ENCODE measurements at regions not wholly inside any gene's neighbourhood (a gene's known extent, or its start where the extent isn't known, plus 50 kb on each side); places are given as distances from the start of the nearest gene placed in this dataset.

GRCh38 chr1:29394521-29395225 lies 158.4 kb downstream of the PTPRU start:
- Histone ChIP-seq H3K4me3 (no peak overlapping the region), H3K27me3 (peaks cover 0 to 11% of the 10 kb centered on the region in 2 donors), H3K4me1 (no peaks in the 10 kb centered on the region), H3K27ac (no peak overlapping the region), H3K36me3 (no peaks in the 10 kb centered on the region), H3K9me3 (peaks cover 0 to 7% (median 0%) of the 10 kb centered on the region in 4 donors)
- WGBS, 2 donors: 76% methylated on average over 7 to 9 of the region's 9 CpGs
- DNase-seq (ENCODE audit: low spot score in 2 of 2): no peak
- no peak for TF ChIP-seq EP300 (IDR thresholded peaks at IDR 0.05)
- no peak for TF ChIP-seq POLR2A (IDR thresholded peaks at IDR 0.05)
- TF ChIP-seq CTCF (IDR thresholded peaks at IDR 0.05): no peak

- TF ChIP-seq CTCF (IDR thresholded peaks at IDR 0.05) (no peak), POLR2A (IDR thresholded peaks at IDR 0.05) (no peak), EP300 (IDR thresholded peaks at IDR 0.05) (no peak)
- WGBS, 2 donors: 72 to 91% methylated on average over 2 of the region's 2 CpGs
- H3K27ac ChIP-seq: no peak overlapping the region
- no peak overlapping the region for H3K4me3 ChIP-seq
- DNase-seq (ENCODE audit: low spot score in 2 of 2): no peak
- no peaks in the 10 kb centered on the region for H3K9me3 ChIP-seq
- no peaks in the 10 kb centered on the region for H3K4me1 ChIP-seq
- no peaks in the 10 kb centered on the region for H3K36me3 ChIP-seq
- peaks cover 0 to 11% of the 10 kb centered on the region in 2 donors for H3K27me3 ChIP-seq
Observed at GRCh38 chr1:29393451-29393826, 157.1 kb downstream of the PTPRU start.

GRCh38 chr1:29392486-29393450 lies 156.4 kb downstream of the PTPRU start:
- Histone ChIP-seq H3K4me3 (no peak overlapping the region), H3K27me3 (peaks cover 0 to 11% of the 10 kb centered on the region in 2 donors), H3K36me3 (no peaks in the 10 kb centered on the region), H3K4me1 (no peaks in the 10 kb centered on the region), H3K27ac (no peak overlapping the region), H3K9me3 (no peaks in the 10 kb centered on the region)
- no peak for TF ChIP-seq POLR2A (IDR thresholded peaks at IDR 0.05)
- no peak for TF ChIP-seq EP300 (IDR thresholded peaks at IDR 0.05)
- TF ChIP-seq CTCF (IDR thresholded peaks at IDR 0.05): no peak
- no peak for DNase-seq (ENCODE audit: low spot score in 2 of 2)
- WGBS, 2 donors: 45 to 52% methylated on average over 7 of the region's 7 CpGs

GRCh38 chr1:29392036-29392435 lies 155.7 kb downstream of the PTPRU start:
- no peaks in the 10 kb centered on the region for H3K9me3 ChIP-seq
- no peaks in the 10 kb centered on the region for H3K36me3 ChIP-seq
- no peak overlapping the region for H3K27ac ChIP-seq
- DNase-seq (ENCODE audit: low spot score in 2 of 2): no peak
- H3K4me1 ChIP-seq: no peaks in the 10 kb centered on the region
- H3K27me3 ChIP-seq: peaks cover 0 to 11% of the 10 kb centered on the region in 2 donors
- TF ChIP-seq POLR2A (IDR thresholded peaks at IDR 0.05) (no peak), EP300 (IDR thresholded peaks at IDR 0.05) (no peak), CTCF (IDR thresholded peaks at IDR 0.05) (no peak)
- WGBS, 2 donors: 53 to 76% methylated on average over 3 of the region's 3 CpGs
- no peak overlapping the region for H3K4me3 ChIP-seq
